ENCODE measurements at regions not wholly inside any gene's neighbourhood (a gene's known extent, or its start where the extent isn't known, plus 50 kb on each side); places are given as distances from the start of the nearest gene placed in this dataset.

GRCh38 chr1:230003409-230003808 is 63.6 kb upstream of the GALNT2 start:
- intact Hi-C loops (cut with DNase I; ENCODE audit: low total_unique reads): no loop called here
- 93 to 96% (median 94%) methylated on average over 6 of the region's 6 CpGs for WGBS, 5 donors
- Histone ChIP-seq H3K9me3 (no peaks in the 10 kb centered on the region), H3K27me3 (no peaks in the 10 kb centered on the region), H3K36me3 (no peaks in the 10 kb centered on the region), H3K4me1 (peaks cover 0 to 41% (median 18%) of the 10 kb centered on the region in 4 donors), H3K4me3 (no peak overlapping the region), H3K27ac (no peak overlapping the region)
- DNase-seq: no peak
- TF ChIP-seq CTCF (IDR thresholded peaks at IDR 0.05) (no peak), POLR2AphosphoS5 (IDR thresholded peaks at IDR 0.05) (no peak), POLR2A (IDR thresholded peaks at IDR 0.05) (no peak), EP300 (IDR thresholded peaks at IDR 0.05) (no peak)

GRCh38 chr1:230005040-230005439 is 62.0 kb upstream of the GALNT2 start:
- no peaks in the 10 kb centered on the region for H3K27me3 ChIP-seq
- WGBS, 5 donors: 63 to 82% (median 78%) methylated on average over 5 to 8 of the region's 8 CpGs
- no peak overlapping the region for H3K4me3 ChIP-seq
- H3K27ac ChIP-seq: no peak overlapping the region
- intact Hi-C loops (cut with DNase I; ENCODE audit: low total_unique reads): no loop called here
- no peaks in the 10 kb centered on the region for H3K36me3 ChIP-seq
- H3K4me1 ChIP-seq: peaks cover 0 to 24% (median 10%) of the 10 kb centered on the region in 4 donors
- DNase-seq: no peak
- no peak for TF ChIP-seq POLR2AphosphoS5 (IDR thresholded peaks at IDR 0.05)
- TF ChIP-seq EP300 (IDR thresholded peaks at IDR 0.05): no peak
- no peak for TF ChIP-seq CTCF (IDR thresholded peaks at IDR 0.05)
- no peak for TF ChIP-seq POLR2A (IDR thresholded peaks at IDR 0.05)
- no peaks in the 10 kb centered on the region for H3K9me3 ChIP-seq

- 68 to 79% (median 76%) methylated on average over 4 of the region's 4 CpGs for WGBS, 5 donors
- H3K27me3 ChIP-seq: no peaks in the 10 kb centered on the region
- no peak for TF ChIP-seq EP300 (IDR thresholded peaks at IDR 0.05)
- TF ChIP-seq POLR2AphosphoS5 (IDR thresholded peaks at IDR 0.05): no peak
- TF ChIP-seq POLR2A (IDR thresholded peaks at IDR 0.05): no peak
- TF ChIP-seq CTCF (IDR thresholded peaks at IDR 0.05): no peak
- no peaks in the 10 kb centered on the region for H3K36me3 ChIP-seq
- intact Hi-C loops (cut with DNase I; ENCODE audit: low total_unique reads): no loop called here
- DNase-seq: no peak
- H3K27ac ChIP-seq: no peak overlapping the region
- H3K9me3 ChIP-seq: no peaks in the 10 kb centered on the region
- no peaks in the 10 kb centered on the region for H3K4me1 ChIP-seq
- H3K4me3 ChIP-seq: no peak overlapping the region
Measured at GRCh38 chr1:230008721-230009120, 58.3 kb upstream of the GALNT2 start.

- H3K4me3 ChIP-seq: no peak overlapping the region
- no peaks in the 10 kb centered on the region for H3K36me3 ChIP-seq
- no peaks in the 10 kb centered on the region for H3K4me1 ChIP-seq
- TF ChIP-seq CTCF (IDR thresholded peaks at IDR 0.05) (no peak), POLR2A (IDR thresholded peaks at IDR 0.05) (no peak), EP300 (IDR thresholded peaks at IDR 0.05) (no peak), POLR2AphosphoS5 (IDR thresholded peaks at IDR 0.05) (no peak)
- 89 to 93% (median 92%) methylated on average over 7 of the region's 7 CpGs for WGBS, 5 donors
- intact Hi-C loops (cut with DNase I; ENCODE audit: low total_unique reads): no loop called here
- H3K27ac ChIP-seq: no peak overlapping the region
- DNase-seq: no peak
- H3K27me3 ChIP-seq: no peaks in the 10 kb centered on the region
- no peaks in the 10 kb centered on the region for H3K9me3 ChIP-seq
Measured at GRCh38 chr1:230009611-230010313, 57.3 kb upstream of the GALNT2 start.

Data from stomach (tissue), 8 donors.